ENCODE measurements at regions not wholly inside any gene's neighbourhood (a gene's known extent, or its start where the extent isn't known, plus 50 kb on each side); places are given as distances from the start of the nearest gene placed in this dataset.

DNA sequence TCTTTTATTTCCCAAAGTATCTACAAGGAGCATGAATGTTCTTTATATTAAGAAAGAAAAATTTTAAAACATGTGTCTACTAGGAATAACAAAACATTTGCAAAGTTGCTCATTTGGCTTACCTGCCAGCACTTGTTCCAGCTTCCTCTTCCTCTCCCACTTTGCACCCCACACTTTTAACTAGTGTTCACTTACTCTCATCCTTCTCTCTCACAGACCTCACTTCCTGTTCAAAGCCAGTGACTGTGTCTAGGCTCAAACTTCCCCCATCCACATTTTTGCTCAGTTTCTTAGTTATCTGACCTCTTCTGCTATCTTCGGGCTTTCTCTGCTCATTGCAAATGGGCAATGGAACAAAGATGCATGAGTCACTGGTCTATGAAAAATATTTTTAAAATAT lies 512.2 kb upstream of the ZNF462 start:
- no peak for TF ChIP-seq TOX (CRISPR knock-in tag; IDR thresholded peaks at IDR 0.05; ENCODE audit: borderline replicate concordance)
- TF ChIP-seq, protein P1, sequence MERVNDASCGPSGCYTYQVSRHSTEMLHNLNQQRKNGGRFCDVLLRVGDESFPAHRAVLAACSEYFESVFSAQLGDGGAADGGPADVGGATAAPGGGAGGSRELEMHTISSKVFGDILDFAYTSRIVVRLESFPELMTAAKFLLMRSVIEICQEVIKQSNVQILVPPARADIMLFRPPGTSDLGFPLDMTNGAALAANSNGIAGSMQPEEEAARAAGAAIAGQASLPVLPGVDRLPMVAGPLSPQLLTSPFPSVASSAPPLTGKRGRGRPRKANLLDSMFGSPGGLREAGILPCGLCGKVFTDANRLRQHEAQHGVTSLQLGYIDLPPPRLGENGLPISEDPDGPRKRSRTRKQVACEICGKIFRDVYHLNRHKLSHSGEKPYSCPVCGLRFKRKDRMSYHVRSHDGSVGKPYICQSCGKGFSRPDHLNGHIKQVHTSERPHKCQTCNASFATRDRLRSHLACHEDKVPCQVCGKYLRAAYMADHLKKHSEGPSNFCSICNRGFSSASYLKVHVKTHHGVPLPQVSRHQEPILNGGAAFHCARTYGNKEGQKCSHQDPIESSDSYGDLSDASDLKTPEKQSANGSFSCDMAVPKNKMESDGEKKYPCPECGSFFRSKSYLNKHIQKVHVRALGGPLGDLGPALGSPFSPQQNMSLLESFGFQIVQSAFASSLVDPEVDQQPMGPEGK (CRISPR knock-in tag; IDR thresholded peaks at IDR 0.05; ENCODE audit: borderline replicate concordance), result no peak
- no peak for TF ChIP-seq RARB (CRISPR knock-in tag; IDR thresholded peaks at IDR 0.05)
- TF ChIP-seq ZNF565 (CRISPR knock-in tag; conservative IDR thresholded peaks at IDR 0.05; ENCODE audit: low read depth), result no peak
- TF ChIP-seq, protein P2, sequence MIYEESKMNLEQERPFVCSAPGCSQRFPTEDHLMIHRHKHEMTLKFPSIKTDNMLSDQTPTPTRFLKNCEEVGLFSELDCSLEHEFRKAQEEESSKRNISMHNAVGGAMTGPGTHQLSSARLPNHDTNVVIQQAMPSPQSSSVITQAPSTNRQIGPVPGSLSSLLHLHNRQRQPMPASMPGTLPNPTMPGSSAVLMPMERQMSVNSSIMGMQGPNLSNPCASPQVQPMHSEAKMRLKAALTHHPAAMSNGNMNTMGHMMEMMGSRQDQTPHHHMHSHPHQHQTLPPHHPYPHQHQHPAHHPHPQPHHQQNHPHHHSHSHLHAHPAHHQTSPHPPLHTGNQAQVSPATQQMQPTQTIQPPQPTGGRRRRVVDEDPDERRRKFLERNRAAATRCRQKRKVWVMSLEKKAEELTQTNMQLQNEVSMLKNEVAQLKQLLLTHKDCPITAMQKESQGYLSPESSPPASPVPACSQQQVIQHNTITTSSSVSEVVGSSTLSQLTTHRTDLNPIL (CRISPR knock-in tag; IDR thresholded peaks at IDR 0.05; ENCODE audit: low read depth), result no peak
- no peak for TF ChIP-seq BACH2 (CRISPR knock-in tag; IDR thresholded peaks at IDR 0.05; ENCODE audit: borderline replicate concordance)
- no peak for TF ChIP-seq CSDC2 (CRISPR knock-in tag; IDR thresholded peaks at IDR 0.05)
- TF ChIP-seq PPARA (CRISPR knock-in tag; IDR thresholded peaks at IDR 0.05; ENCODE audit: borderline replicate concordance), result no peak
- no peak for TF ChIP-seq ZC3H10 (CRISPR knock-in tag; IDR thresholded peaks at IDR 0.05)
- TF ChIP-seq SNAI2 (CRISPR knock-in tag; IDR thresholded peaks at IDR 0.05), result no peak
- no peak for TF ChIP-seq ZNF70 (CRISPR knock-in tag; IDR thresholded peaks at IDR 0.05)
- no peak for TF ChIP-seq TCF4 (CRISPR knock-in tag; IDR thresholded peaks at IDR 0.05; ENCODE audit: borderline replicate concordance)
- TF ChIP-seq ZNF8 (CRISPR knock-in tag; IDR thresholded peaks at IDR 0.05), result no peak
- ATAC-seq, result no peak

DNA sequence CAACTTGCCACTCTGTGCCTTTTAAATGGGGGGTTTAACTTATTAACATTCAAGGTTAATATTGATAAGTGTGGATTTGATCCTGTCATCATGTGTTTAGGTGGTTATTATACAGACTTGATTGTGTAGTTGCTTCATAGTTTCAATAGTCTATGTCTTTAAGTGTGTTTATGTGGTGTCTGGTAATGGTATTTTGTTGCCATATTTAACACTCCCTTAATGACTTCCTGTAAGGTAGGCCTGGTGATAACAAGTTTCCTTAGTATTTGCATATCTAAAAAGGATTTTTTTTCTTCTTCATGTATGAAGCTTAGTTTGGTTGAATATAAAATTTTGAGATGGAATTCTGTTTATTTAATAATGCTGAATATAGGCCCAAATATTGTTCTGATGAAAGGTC lies 506.0 kb upstream of the ZNF462 start:
- no peak for ATAC-seq
- TF ChIP-seq ESRRG (CRISPR knock-in tag; IDR thresholded peaks at IDR 0.05), result no peak
- no peak for TF ChIP-seq TOX (CRISPR knock-in tag; IDR thresholded peaks at IDR 0.05; ENCODE audit: borderline replicate concordance)
- TF ChIP-seq, protein P3, sequence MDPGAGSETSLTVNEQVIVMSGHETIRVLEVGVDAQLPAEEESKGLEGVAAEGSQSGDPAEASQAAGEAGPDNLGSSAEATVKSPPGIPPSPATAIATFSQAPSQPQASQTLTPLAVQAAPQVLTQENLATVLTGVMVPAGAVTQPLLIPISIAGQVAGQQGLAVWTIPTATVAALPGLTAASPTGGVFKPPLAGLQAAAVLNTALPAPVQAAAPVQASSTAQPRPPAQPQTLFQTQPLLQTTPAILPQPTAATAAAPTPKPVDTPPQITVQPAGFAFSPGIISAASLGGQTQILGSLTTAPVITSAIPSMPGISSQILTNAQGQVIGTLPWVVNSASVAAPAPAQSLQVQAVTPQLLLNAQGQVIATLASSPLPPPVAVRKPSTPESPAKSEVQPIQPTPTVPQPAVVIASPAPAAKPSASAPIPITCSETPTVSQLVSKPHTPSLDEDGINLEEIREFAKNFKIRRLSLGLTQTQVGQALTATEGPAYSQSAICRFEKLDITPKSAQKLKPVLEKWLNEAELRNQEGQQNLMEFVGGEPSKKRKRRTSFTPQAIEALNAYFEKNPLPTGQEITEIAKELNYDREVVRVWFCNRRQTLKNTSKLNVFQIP (CRISPR knock-in tag; IDR thresholded peaks at IDR 0.05; ENCODE audit: borderline replicate concordance, low read depth), result no peak
- no peak for TF ChIP-seq PPARA (CRISPR knock-in tag; IDR thresholded peaks at IDR 0.05; ENCODE audit: borderline replicate concordance)
- TF ChIP-seq ZNF70 (CRISPR knock-in tag; IDR thresholded peaks at IDR 0.05), result no peak
- TF ChIP-seq ISL1 (CRISPR knock-in tag; IDR thresholded peaks at IDR 0.05), result no peak
- no peak for TF ChIP-seq ZFP30 (CRISPR knock-in tag; IDR thresholded peaks at IDR 0.05)
- TF ChIP-seq TCF4 (CRISPR knock-in tag; IDR thresholded peaks at IDR 0.05; ENCODE audit: borderline replicate concordance), result no peak
- TF ChIP-seq, protein P4, sequence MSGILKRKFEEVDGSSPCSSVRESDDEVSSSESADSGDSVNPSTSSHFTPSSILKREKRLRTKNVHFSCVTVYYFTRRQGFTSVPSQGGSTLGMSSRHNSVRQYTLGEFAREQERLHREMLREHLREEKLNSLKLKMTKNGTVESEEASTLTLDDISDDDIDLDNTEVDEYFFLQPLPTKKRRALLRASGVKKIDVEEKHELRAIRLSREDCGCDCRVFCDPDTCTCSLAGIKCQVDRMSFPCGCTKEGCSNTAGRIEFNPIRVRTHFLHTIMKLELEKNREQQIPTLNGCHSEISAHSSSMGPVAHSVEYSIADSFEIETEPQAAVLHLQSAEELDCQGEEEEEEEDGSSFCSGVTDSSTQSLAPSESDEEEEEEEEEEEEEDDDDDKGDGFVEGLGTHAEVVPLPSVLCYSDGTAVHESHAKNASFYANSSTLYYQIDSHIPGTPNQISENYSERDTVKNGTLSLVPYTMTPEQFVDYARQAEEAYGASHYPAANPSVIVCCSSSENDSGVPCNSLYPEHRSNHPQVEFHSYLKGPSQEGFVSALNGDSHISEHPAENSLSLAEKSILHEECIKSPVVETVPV (CRISPR knock-in tag; IDR thresholded peaks at IDR 0.05), result no peak
- no peak for TF ChIP-seq RARB (CRISPR knock-in tag; IDR thresholded peaks at IDR 0.05)
- TF ChIP-seq, protein P5, sequence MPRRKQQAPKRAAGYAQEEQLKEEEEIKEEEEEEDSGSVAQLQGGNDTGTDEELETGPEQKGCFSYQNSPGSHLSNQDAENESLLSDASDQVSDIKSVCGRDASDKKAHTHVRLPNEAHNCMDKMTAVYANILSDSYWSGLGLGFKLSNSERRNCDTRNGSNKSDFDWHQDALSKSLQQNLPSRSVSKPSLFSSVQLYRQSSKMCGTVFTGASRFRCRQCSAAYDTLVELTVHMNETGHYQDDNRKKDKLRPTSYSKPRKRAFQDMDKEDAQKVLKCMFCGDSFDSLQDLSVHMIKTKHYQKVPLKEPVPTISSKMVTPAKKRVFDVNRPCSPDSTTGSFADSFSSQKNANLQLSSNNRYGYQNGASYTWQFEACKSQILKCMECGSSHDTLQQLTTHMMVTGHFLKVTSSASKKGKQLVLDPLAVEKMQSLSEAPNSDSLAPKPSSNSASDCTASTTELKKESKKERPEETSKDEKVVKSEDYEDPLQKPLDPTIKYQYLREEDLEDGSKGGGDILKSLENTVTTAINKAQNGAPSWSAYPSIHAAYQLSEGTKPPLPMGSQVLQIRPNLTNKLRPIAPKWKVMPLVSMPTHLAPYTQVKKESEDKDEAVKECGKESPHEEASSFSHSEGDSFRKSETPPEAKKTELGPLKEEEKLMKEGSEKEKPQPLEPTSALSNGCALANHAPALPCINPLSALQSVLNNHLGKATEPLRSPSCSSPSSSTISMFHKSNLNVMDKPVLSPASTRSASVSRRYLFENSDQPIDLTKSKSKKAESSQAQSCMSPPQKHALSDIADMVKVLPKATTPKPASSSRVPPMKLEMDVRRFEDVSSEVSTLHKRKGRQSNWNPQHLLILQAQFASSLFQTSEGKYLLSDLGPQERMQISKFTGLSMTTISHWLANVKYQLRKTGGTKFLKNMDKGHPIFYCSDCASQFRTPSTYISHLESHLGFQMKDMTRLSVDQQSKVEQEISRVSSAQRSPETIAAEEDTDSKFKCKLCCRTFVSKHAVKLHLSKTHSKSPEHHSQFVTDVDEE (CRISPR knock-in tag; IDR thresholded peaks at IDR 0.05), result no peak
- TF ChIP-seq, protein P2 (CRISPR knock-in tag; IDR thresholded peaks at IDR 0.05; ENCODE audit: low read depth), result no peak
- TF ChIP-seq ZC3H10 (CRISPR knock-in tag; IDR thresholded peaks at IDR 0.05), result no peak
- no peak for TF ChIP-seq ZNF8 (CRISPR knock-in tag; IDR thresholded peaks at IDR 0.05)
- TF ChIP-seq ZFP3 (CRISPR knock-in tag; IDR thresholded peaks at IDR 0.05), result no peak
- no peak for TF ChIP-seq SNAI2 (CRISPR knock-in tag; IDR thresholded peaks at IDR 0.05)
- TF ChIP-seq ARNTL (CRISPR knock-in tag; IDR thresholded peaks at IDR 0.05; ENCODE audit: borderline replicate concordance, low read depth), result no peak
